Hindlimb muscle (tissue), 1 donor: ENCODE measurements at regions not wholly inside any gene's neighbourhood (a gene's known extent, or its start where the extent isn't known, plus 50 kb on each side); places are given as distances from the start of the nearest gene placed in this dataset.

Experiments
- DNase-seq: peaks from one replicate; pipeline ENCODE4 v3.0.0-alpha.2; 2013

- DNase-seq = no peak
These were observed 1201.4 kb upstream of the TMEM132C start for GRCh38 chr12:127065595-127065994.

GRCh38 chr12:127070515-127071157 lies 1196.3 kb upstream of the TMEM132C start:
- DNase-seq = no peak

GRCh38 chr12:127074161-127074560 lies 1192.8 kb upstream of the TMEM132C start:
- DNase-seq = no peak

- DNase-seq = no peak
These were observed 1191.0 kb upstream of the TMEM132C start for GRCh38 chr12:127075981-127076380.

- DNase-seq = no peak
These were observed 1189.5 kb upstream of the TMEM132C start for GRCh38 chr12:127077262-127078045.

- no peak for DNase-seq
These were observed 1188.2 kb upstream of the TMEM132C start for GRCh38 chr12:127078577-127079350.

GRCh38 chr12:127079636-127080035 lies 1187.3 kb upstream of the TMEM132C start:
- DNase-seq = no peak

GRCh38 chr12:127081058-127081457 lies 1185.9 kb upstream of the TMEM132C start:
- no peak for DNase-seq

- peak; percentile 69 for DNase-seq
These were observed 1183.7 kb upstream of the TMEM132C start for GRCh38 chr12:127083008-127083949.

- peak; percentile 22 for DNase-seq
These were observed 1165.9 kb upstream of the TMEM132C start for GRCh38 chr12:127101076-127101475.

- no peak for DNase-seq
These were observed 1160.9 kb upstream of the TMEM132C start for GRCh38 chr12:127106041-127106440.

GRCh38 chr12:127106697-127107096 lies 1160.3 kb upstream of the TMEM132C start:
- no peak for DNase-seq

- DNase-seq = no peak
These were observed 1159.2 kb upstream of the TMEM132C start for GRCh38 chr12:127107744-127108143.

- peak; percentile 44 for DNase-seq
These were observed 1158.4 kb upstream of the TMEM132C start for GRCh38 chr12:127108360-127109215.

GRCh38 chr12:127113945-127114344 lies 1153.0 kb upstream of the TMEM132C start:
- no peak for DNase-seq

- no peak for DNase-seq
These were observed 1151.4 kb upstream of the TMEM132C start for GRCh38 chr12:127115468-127116035.

- no peak for DNase-seq
These were observed 1148.7 kb upstream of the TMEM132C start for GRCh38 chr12:127118251-127118650.

- no peak for DNase-seq
These were observed 1147.3 kb upstream of the TMEM132C start for GRCh38 chr12:127119600-127120140.

- DNase-seq = no peak
These were observed 1146.1 kb upstream of the TMEM132C start for GRCh38 chr12:127120851-127121250.

GRCh38 chr12:127121494-127122084 lies 1145.4 kb upstream of the TMEM132C start:
- DNase-seq = peak; percentile 43
